H1 (cell line): ENCODE measurements at regions not wholly inside any gene's neighbourhood (a gene's known extent, or its start where the extent isn't known, plus 50 kb on each side); places are given as distances from the start of the nearest gene placed in this dataset.

Experiments
- CTCF ChIA-PET: fragments of 300-600 bp; sonication (Branson Sonifier 250); formaldehyde crosslinking; loops from one replicate; lab custom pipeline; 2021; ENCODE audit not compliant: partially characterized antibody; lab: Charles Lee
- POLR2A ChIA-PET: fragments of 300-600 bp; sonication (Branson Sonifier 250); formaldehyde crosslinking; loops from one replicate; lab custom pipeline; 2021; ENCODE audit warnings: inconsistent platforms; ENCODE audit not compliant: partially characterized antibody; lab: Charles Lee
- DNase-seq, 2 experiments: peaks; one replicate each; pipeline versions ENCODE4 v3.0.0 to v3.0.0-alpha.2; 2010 to 2022; ENCODE audit warnings: low spot score in 2 of 2, low read depth in 1 of 2, mixed read lengths in 1 of 2
- FAIRE-seq: peaks from 2 replicates; lab custom pipeline; 2011; peaks lifted over from hg19 to GRCh38; lab: Jason Lieb, UNC
- H2AFZ ChIP-seq: 2 replicates; pipeline ENCODE4 v1.8.1; 2012; ENCODE audit warnings: low read length, inconsistent platforms
- H2AK5ac ChIP-seq: 2 replicates; pipeline ENCODE4 v1.6.1; 2013; ENCODE audit warnings: low read depth, low read length
- H2BK120ac ChIP-seq: replicated peaks from 2 replicates; pipeline ENCODE3; 2013; ENCODE audit warnings: low read depth, low read length, inconsistent platforms
- H2BK12ac ChIP-seq: 2 replicates; pipeline ENCODE4 v1.6.1; 2013; ENCODE audit warnings: low read depth, low read length
- H2BK15ac ChIP-seq: 2 replicates; pipeline ENCODE4 v1.6.1; 2013; ENCODE audit warnings: low read length
- H2BK20ac ChIP-seq: 2 replicates; pipeline ENCODE4 v1.6.1; 2013; ENCODE audit warnings: low read length
- H2BK5ac ChIP-seq: 2 replicates; pipeline ENCODE4 v1.6.1; 2013; ENCODE audit warnings: low read depth, low read length
- H3K14ac ChIP-seq: 2 replicates; pipeline ENCODE4 v1.6.1; 2013; ENCODE audit warnings: inconsistent platforms; ENCODE audit not compliant: insufficient read length
- H3K18ac ChIP-seq: 2 replicates; pipeline ENCODE4 v1.6.1; 2013; ENCODE audit warnings: low read length; ENCODE audit errors: extremely low read depth
- H3K23ac ChIP-seq: 2 replicates; pipeline ENCODE4 v1.6.1; 2013; ENCODE audit warnings: inconsistent platforms; ENCODE audit not compliant: insufficient read length
- H3K23me2 ChIP-seq: 2 replicates; pipeline ENCODE4 v1.6.1; 2013; ENCODE audit warnings: low read depth, low read length
- H3K27ac ChIP-seq: 2 replicates; pipeline ENCODE4 v1.6.1; 2011; ENCODE audit warnings: low read depth, low read length, inconsistent platforms
- H3K27me3 ChIP-seq, 4 experiments: replicated peaks in 1 of 4; 1 replicate in 1 of 4; 2 replicates in 3 of 4; pipeline versions ENCODE4 v1.6.1 to v1.8.1; 2011 to 2013; ENCODE audit warnings: low read length in 3 of 4, mild to moderate bottlenecking in 3 of 4, inconsistent platforms in 2 of 4, mixed read lengths in 2 of 4, moderate library complexity in 1 of 4; ENCODE audit not compliant: control insufficient read depth in 3 of 4, insufficient read depth in 3 of 4; ENCODE audit errors: extremely low read depth in 1 of 4
- H3K36me3 ChIP-seq, 4 experiments: 2 replicates each; pipeline versions ENCODE4 v1.6.1 to v1.8.1; 2011 to 2013; ENCODE audit warnings: mild to moderate bottlenecking in 4 of 4, low read length in 3 of 4, moderate library complexity in 2 of 4, control low read depth in 1 of 4, inconsistent platforms in 1 of 4; ENCODE audit not compliant: insufficient read depth in 4 of 4, control insufficient read depth in 2 of 4
- H3K4ac ChIP-seq: replicated peaks from 2 replicates; pipeline ENCODE3; 2013; ENCODE audit warnings: low read length, low read depth, mixed read lengths, inconsistent platforms; ENCODE audit not compliant: insufficient read length
- H3K4me1 ChIP-seq, 4 experiments: replicated peaks in 1 of 4; 1 replicate in 1 of 4; 2 replicates in 3 of 4; pipeline versions ENCODE4 v1.6.1 to v1.8.1; 2011 to 2013; ENCODE audit warnings: low read length in 3 of 4, inconsistent platforms in 2 of 4, mixed read lengths in 1 of 4; ENCODE audit not compliant: insufficient read depth in 4 of 4, control insufficient read depth in 3 of 4
- H3K4me2 ChIP-seq, 2 experiments: 2 replicates each; pipeline versions ENCODE4 v1.6.1 to v1.8.1; 2011 to 2013; ENCODE audit warnings: low read depth in 2 of 2, low read length in 2 of 2, control low read depth in 1 of 2, inconsistent platforms in 1 of 2, mild to moderate bottlenecking in 1 of 2; ENCODE audit not compliant: insufficient read depth in 1 of 2
- H3K4me3 ChIP-seq, 4 experiments: fragments of 200-600, 300-600 bp in 1 of 4; sonication (generic), shearing (Covaris generic), sonication (Bioruptor Twin) in 1 of 4; 2 replicates each; pipeline versions ENCODE4 v1.5.1 to v1.8.1; 2011 to 2016; ENCODE audit warnings: low read length in 4 of 4, low read depth in 3 of 4, control low read depth in 2 of 4, inconsistent platforms in 2 of 4, mild to moderate bottlenecking in 2 of 4, mixed read lengths in 1 of 4, moderate library complexity in 1 of 4; ENCODE audit not compliant: insufficient read depth in 2 of 4; ENCODE audit errors: extremely low read depth in 1 of 4
- H3K56ac ChIP-seq: replicated peaks from 2 replicates; pipeline ENCODE3; 2013; ENCODE audit warnings: low read depth, mild to moderate bottlenecking, mixed read lengths, low read length, inconsistent platforms; ENCODE audit not compliant: insufficient read length
- H3K79me1 ChIP-seq: 2 replicates; pipeline ENCODE4 v1.6.1; 2013; ENCODE audit warnings: low read depth, low read length, control low read depth
- H3K79me2 ChIP-seq, 2 experiments: 2 replicates each; pipeline versions ENCODE4 v1.6.1 to v1.8.1; 2012 to 2013; ENCODE audit warnings: low read length in 2 of 2, mild to moderate bottlenecking in 2 of 2, inconsistent platforms in 1 of 2; ENCODE audit not compliant: insufficient read depth in 2 of 2, control insufficient read depth in 1 of 2
- H3K9ac ChIP-seq, 4 experiments: replicated peaks in 1 of 4; 1 replicate in 1 of 4; 2 replicates in 3 of 4; pipeline versions ENCODE4 v1.6.1 to v1.8.1; 2011 to 2013; ENCODE audit warnings: low read depth in 3 of 4, low read length in 3 of 4, control low read depth in 2 of 4, mild to moderate bottlenecking in 2 of 4, moderate library complexity in 2 of 4, inconsistent platforms in 1 of 4; ENCODE audit errors: extremely low read depth in 1 of 4
- H3K9me3 ChIP-seq, 2 experiments: 2 replicates each; pipeline versions ENCODE4 v1.6.1 to v1.8.1; 2012 to 2013; ENCODE audit warnings: mild to moderate bottlenecking in 2 of 2, moderate library complexity in 2 of 2, control low read depth in 1 of 2, inconsistent platforms in 1 of 2, low read depth in 1 of 2, low read length in 1 of 2, mixed read lengths in 1 of 2; ENCODE audit not compliant: insufficient read depth in 2 of 2
- H4K20me1 ChIP-seq, 2 experiments: replicated peaks in 1 of 2; 2 replicates each; pipeline versions ENCODE3 to v1.8.1; 2011 to 2013; ENCODE audit warnings: inconsistent platforms in 2 of 2, low read length in 2 of 2, mild to moderate bottlenecking in 1 of 2; ENCODE audit not compliant: insufficient read depth in 2 of 2, control insufficient read depth in 1 of 2
- H4K5ac ChIP-seq: 2 replicates; pipeline ENCODE4 v1.6.1; 2013; ENCODE audit warnings: low read length, low read depth, mixed read lengths, inconsistent platforms; ENCODE audit not compliant: insufficient read length
- H4K8ac ChIP-seq: 2 replicates; pipeline ENCODE4 v1.8.0; 2013; ENCODE audit warnings: mild to moderate bottlenecking, moderate library complexity, low read length, inconsistent platforms; ENCODE audit not compliant: insufficient read depth; ENCODE audit errors: extremely low read depth
- H4K91ac ChIP-seq: replicated peaks from 2 replicates; pipeline ENCODE3; 2013; ENCODE audit warnings: low read length, mixed read lengths, inconsistent platforms; ENCODE audit not compliant: insufficient read length
- BCL11A ChIP-seq, 2 experiments: IDR thresholded peaks; one replicate each; pipeline ENCODE4 v1.6.1; 2011; ENCODE audit warnings: low read depth in 2 of 2, low read length in 2 of 2, mild to moderate bottlenecking in 2 of 2
- CEBPB ChIP-seq: IDR thresholded peaks from 2 replicates; pipeline ENCODE4 v1.6.1; 2012; ENCODE audit warnings: low read depth, low read length
- HDAC2 ChIP-seq, 2 experiments: fragments of 300-600 bp in 1 of 2; sonication (generic) in 1 of 2; IDR thresholded peaks; 2 replicates each; pipeline ENCODE4 v1.6.1; 2011 to 2012; ENCODE audit warnings: low read depth in 2 of 2, low read length in 2 of 2, mild to moderate bottlenecking in 2 of 2, moderate library complexity in 2 of 2, borderline replicate concordance in 1 of 2, inconsistent platforms in 1 of 2
- JUN ChIP-seq: IDR thresholded peaks from 2 replicates; pipeline ENCODE4 v1.6.1; 2011; ENCODE audit warnings: low read depth, mild to moderate bottlenecking, improper control_type of control experiment, low read length
- JUND ChIP-seq: IDR thresholded peaks from 2 replicates; pipeline ENCODE4 v1.6.1; 2011; ENCODE audit warnings: mild to moderate bottlenecking, improper control_type of control experiment, low read length
- KDM4A ChIP-seq: IDR thresholded peaks from one replicate; pipeline ENCODE4 v1.7.1; 2012; ENCODE audit warnings: low read depth, mild to moderate bottlenecking, moderate library complexity, low read length, inconsistent platforms; ENCODE audit not compliant: severe bottlenecking
- POU5F1 ChIP-seq: IDR thresholded peaks from 2 replicates; pipeline ENCODE4 v1.6.1; 2011; ENCODE audit warnings: low read depth, mild to moderate bottlenecking, low read length, moderate library complexity
- RNF2 ChIP-seq: fragments of 200-900, 300-1000 bp; sonication (generic); IDR thresholded peaks from 2 replicates; pipeline ENCODE4 v1.7.1; 2016; ENCODE audit warnings: borderline replicate concordance, low read depth, mild to moderate bottlenecking, antibody characterized with exemption, low read length; ENCODE audit not compliant: poor library complexity, severe bottlenecking; ENCODE audit errors: missing control alignments
- SAP30 ChIP-seq: fragments of 300-600 bp; sonication (generic); IDR thresholded peaks from 2 replicates; pipeline ENCODE4 v1.7.1; 2012; ENCODE audit warnings: low read length, moderate library complexity, mild to moderate bottlenecking, inconsistent platforms; ENCODE audit not compliant: insufficient read depth, insufficient replicate concordance
- SIX5 ChIP-seq: IDR thresholded peaks from 2 replicates; pipeline ENCODE4 v1.6.1; 2011; ENCODE audit warnings: mild to moderate bottlenecking, low read depth, low read length
- SP2 ChIP-seq: IDR thresholded peaks from 2 replicates; pipeline ENCODE4 v1.6.1; 2012; ENCODE audit warnings: mild to moderate bottlenecking, low read length, inconsistent platforms
- SUZ12 ChIP-seq: fragments of 200-600 bp; sonication (generic); IDR thresholded peaks from 2 replicates; pipeline ENCODE4 v1.6.1; 2012; ENCODE audit warnings: mild to moderate bottlenecking, inconsistent platforms, low read length, moderate library complexity, mixed read lengths
- WGBS, 2 experiments: shearing (Covaris generic) in 1 of 2; methylation state at CpG; one replicate each; pipeline versions ENCODE4 v1.1.6 to v1.1.7; 2013 to 2015; ENCODE audit warnings: low lambda C conversion rate in 2 of 2, mixed read lengths in 2 of 2, inconsistent platforms in 1 of 2, low coverage in 1 of 2, missing lambda C conversion rate in 1 of 2; ENCODE audit not compliant: insufficient replicate concordance in 2 of 2, insufficient coverage in 1 of 2, insufficient read length in 1 of 2; ENCODE audit errors: extremely low coverage in 1 of 2, missing lambda C conversion rate in 1 of 2; 5-methylcytosine and 5-hydroxymethylcytosine counted together

DNA sequence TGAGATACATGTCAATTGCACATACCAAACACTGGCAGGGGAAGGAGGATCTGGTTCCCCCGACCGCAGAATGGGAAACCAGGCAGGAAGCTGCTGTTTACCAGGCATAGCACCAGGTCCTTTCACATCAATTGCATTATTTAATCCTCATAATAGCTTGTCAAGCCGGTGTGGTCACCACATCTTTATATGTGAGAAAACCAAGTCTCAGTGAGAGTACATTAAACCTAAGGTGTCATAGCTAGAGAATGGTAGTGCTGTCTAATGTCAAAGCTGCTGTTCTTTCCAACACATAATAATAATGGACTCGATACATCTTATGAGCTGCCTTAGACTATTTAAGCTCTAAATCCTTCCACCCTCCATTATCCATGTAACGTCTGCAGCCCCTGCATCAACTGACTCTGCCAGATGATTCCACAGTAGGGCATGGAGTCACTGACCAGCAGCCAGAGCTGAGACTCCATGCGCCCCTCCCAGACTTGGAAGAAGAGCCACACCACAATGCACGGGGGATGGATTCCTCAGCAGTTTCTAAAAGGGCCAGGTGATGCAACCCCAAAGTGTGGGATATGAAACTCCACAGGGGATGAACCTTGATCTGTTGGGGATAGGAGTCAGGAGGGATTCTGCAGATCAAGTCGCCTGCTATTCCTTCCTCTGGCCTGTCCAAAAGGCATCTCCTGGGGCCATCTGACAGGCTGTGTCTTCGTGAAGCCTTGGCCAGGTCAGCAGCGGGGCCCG, 71.8 kb downstream of the GPR6 start:
- H4K91ac ChIP-seq = no peak overlapping the region
- FAIRE-seq (no peak), DNase-seq (no peak)
- no peak overlapping the region for H2BK20ac ChIP-seq
- H3K27ac ChIP-seq = no peak overlapping the region
- no peak overlapping the region for H2AFZ ChIP-seq
- H3K9ac ChIP-seq = no peak overlapping the region
- no peak overlapping the region for H3K4me3 ChIP-seq
- no peak overlapping the region for H3K4ac ChIP-seq
- no peaks in the 10 kb centered on the region for H4K20me1 ChIP-seq
- ChIA-PET POLR2A (interaction anchor here (0.5 kb wide), 1 partner anchor 533 kb away, joined by 3 read pairs; no protein-coding TSS in a partner anchor), CTCF (interaction anchor here (1.0 to 3.6 kb wide), 9 partner anchors 9 to 353 kb away, joined by 3 to 45 read pairs (median 5); no protein-coding TSS in a partner anchor)
- no peaks in the 10 kb centered on the region for H3K36me3 ChIP-seq
- H4K5ac ChIP-seq = no peak overlapping the region
- peaks cover 0 to 3% (median 0%) of the 10 kb centered on the region in 4 experiments; a peak in 1 of 7 replicates for H3K4me1 ChIP-seq
- no peak overlapping the region for H3K56ac ChIP-seq
- H3K4me2 ChIP-seq = no peak overlapping the region
- no peak overlapping the region for H2BK15ac ChIP-seq
- H3K9me3 ChIP-seq = no peaks in the 10 kb centered on the region
- H3K27me3 ChIP-seq = no peaks in the 10 kb centered on the region
- no peak overlapping the region for H2AK5ac ChIP-seq
- no peak overlapping the region for H4K8ac ChIP-seq
- H2BK120ac ChIP-seq = no peak overlapping the region
- no peak overlapping the region for H3K23ac ChIP-seq
- no peak overlapping the region for H2BK5ac ChIP-seq
- no peaks in the 10 kb centered on the region for H3K23me2 ChIP-seq
- no peak overlapping the region for H2BK12ac ChIP-seq
- H3K79me1 ChIP-seq = no peaks in the 10 kb centered on the region
- no peak for TF ChIP-seq SIX5
- no peak for TF ChIP-seq CEBPB
- no peak for TF ChIP-seq BCL11A (IDR thresholded peaks at IDR 0.05; ENCODE audit: low read depth in 2 of 2, low read length in 2 of 2)
- no peak for TF ChIP-seq SUZ12
- TF ChIP-seq JUN = no peak
- TF ChIP-seq KDM4A = no peak
- no peak for TF ChIP-seq JUND
- TF ChIP-seq RNF2 = no peak
- TF ChIP-seq HDAC2 (IDR thresholded peaks at IDR 0.05; ENCODE audit: borderline replicate concordance in 1 of 2, low read depth in 2 of 2, low read length in 2 of 2) = no peak
- TF ChIP-seq SP2 = no peak
- TF ChIP-seq POU5F1 = no peak
- TF ChIP-seq SAP30 = no peak
- 85% methylated on average over 11 of the region's 11 CpGs; no CpG with 5 or more reads in 1 of the 2 experiments for WGBS, 2 experiments
- no peaks in the 10 kb centered on the region for H3K79me2 ChIP-seq
- H3K14ac ChIP-seq = no peak overlapping the region
- H3K18ac ChIP-seq = no peak overlapping the region
